Suprapubic skin (tissue), 4 donors: ENCODE measurements at regions not wholly inside any gene's neighbourhood (a gene's known extent, or its start where the extent isn't known, plus 50 kb on each side); places are given as distances from the start of the nearest gene placed in this dataset.

Source experiments
- CTCF ChIP-seq, 2 donors: fragments of 200-600 bp in 1 of 2; fragments of 450-650 bp in 1 of 2; sonication (generic) in 1 of 2; IDR thresholded peaks; one replicate each; pipeline ENCODE4 v1.5.1; 2016 to 2019; ENCODE audit warnings: antibody characterized with exemption in 2 of 2, mild to moderate bottlenecking in 1 of 2, moderate library complexity in 1 of 2
- EP300 ChIP-seq: sonication (generic); formaldehyde crosslinking; IDR thresholded peaks from one replicate; pipeline ENCODE4 v1.6.1; 2017; ENCODE audit warnings: antibody characterized with exemption
- POLR2A ChIP-seq, 2 donors: fragments of 450-650 bp; IDR thresholded peaks; one replicate each; pipeline ENCODE4 v1.6.1; 2017; ENCODE audit warnings: antibody characterized with exemption in 2 of 2, mild to moderate bottlenecking in 2 of 2, moderate library complexity in 2 of 2
- POLR2AphosphoS5 ChIP-seq, 3 donors: sonication (generic); formaldehyde crosslinking; IDR thresholded peaks; one replicate each; pipeline ENCODE4 v1.6.1; 2017; ENCODE audit warnings: antibody characterized with exemption in 3 of 3

GRCh38 chr2:15753811-15754702, 162.4 kb downstream of the DDX1 start:
- TF ChIP-seq CTCF (IDR thresholded peaks at IDR 0.05) (no peak), POLR2A (IDR thresholded peaks at IDR 0.05) (no peak), POLR2AphosphoS5 (IDR thresholded peaks at IDR 0.05) (no peak), EP300 (no peak)
